ENCODE measurements at regions not wholly inside any gene's neighbourhood (a gene's known extent, or its start where the extent isn't known, plus 50 kb on each side); places are given as distances from the start of the nearest gene placed in this dataset.

GRCh38 chr4:189838821-189839497 lies 101.7 kb upstream of the FRG1 start:
- TF ChIP-seq POLR2A (IDR thresholded peaks at IDR 0.05), result no peak
- TF ChIP-seq, protein P1, sequence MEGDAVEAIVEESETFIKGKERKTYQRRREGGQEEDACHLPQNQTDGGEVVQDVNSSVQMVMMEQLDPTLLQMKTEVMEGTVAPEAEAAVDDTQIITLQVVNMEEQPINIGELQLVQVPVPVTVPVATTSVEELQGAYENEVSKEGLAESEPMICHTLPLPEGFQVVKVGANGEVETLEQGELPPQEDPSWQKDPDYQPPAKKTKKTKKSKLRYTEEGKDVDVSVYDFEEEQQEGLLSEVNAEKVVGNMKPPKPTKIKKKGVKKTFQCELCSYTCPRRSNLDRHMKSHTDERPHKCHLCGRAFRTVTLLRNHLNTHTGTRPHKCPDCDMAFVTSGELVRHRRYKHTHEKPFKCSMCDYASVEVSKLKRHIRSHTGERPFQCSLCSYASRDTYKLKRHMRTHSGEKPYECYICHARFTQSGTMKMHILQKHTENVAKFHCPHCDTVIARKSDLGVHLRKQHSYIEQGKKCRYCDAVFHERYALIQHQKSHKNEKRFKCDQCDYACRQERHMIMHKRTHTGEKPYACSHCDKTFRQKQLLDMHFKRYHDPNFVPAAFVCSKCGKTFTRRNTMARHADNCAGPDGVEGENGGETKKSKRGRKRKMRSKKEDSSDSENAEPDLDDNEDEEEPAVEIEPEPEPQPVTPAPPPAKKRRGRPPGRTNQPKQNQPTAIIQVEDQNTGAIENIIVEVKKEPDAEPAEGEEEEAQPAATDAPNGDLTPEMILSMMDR (IDR thresholded peaks at IDR 0.05), result no peak
